Neutrophil (primary cell): ENCODE measurements at regions not wholly inside any gene's neighbourhood (a gene's known extent, or its start where the extent isn't known, plus 50 kb on each side); places are given as distances from the start of the nearest gene placed in this dataset.
A peak's percentile ranks its signal among the peaks of the same experiment; 100 is the strongest.

Source experiments
- H3K27ac ChIP-seq: fragments of 200-600 bp; sonication (generic); 2 replicates; pipeline ENCODE4 v1.5.1; 2016; ENCODE audit warnings: mild to moderate bottlenecking, moderate library complexity
- H3K27me3 ChIP-seq: fragments of 200-600 bp; sonication (generic); 2 replicates; pipeline ENCODE4 v1.6.0; 2016; ENCODE audit warnings: mild to moderate bottlenecking
- H3K36me3 ChIP-seq: fragments of 200-600 bp; sonication (generic); 2 replicates; pipeline ENCODE4 v1.5.1; 2017
- H3K4me1 ChIP-seq, 2 experiments: fragments of 200-600 bp in 1 of 2; sonication (generic) in 1 of 2; 1 replicate in 1 of 2; 2 replicates in 1 of 2; pipeline versions ENCODE4 v1.5.1 to v1.6.1; 2013 to 2016; ENCODE audit warnings: low read depth in 1 of 2, low read length in 1 of 2, mild to moderate bottlenecking in 1 of 2, moderate library complexity in 1 of 2; ENCODE audit not compliant: control insufficient read depth in 1 of 2, insufficient read depth in 1 of 2
- H3K4me3 ChIP-seq, 2 experiments: fragments of 200-600 bp in 1 of 2; sonication (generic) in 1 of 2; 1 replicate in 1 of 2; 2 replicates in 1 of 2; pipeline ENCODE4 v1.5.1; 2013 to 2016; ENCODE audit warnings: low read depth in 1 of 2, low read length in 1 of 2, mild to moderate bottlenecking in 1 of 2, moderate library complexity in 1 of 2
- H3K9me3 ChIP-seq: fragments of 200-600 bp; sonication (generic); 2 replicates; pipeline ENCODE4 v1.5.1; 2016
- CTCF ChIP-seq: fragments of 200-600 bp; sonication (generic); IDR thresholded peaks from 2 replicates; pipeline ENCODE4 v1.5.1; 2016; ENCODE audit warnings: antibody characterized with exemption

GRCh38 chr11:15627560-15627959 lies 512.8 kb downstream of the INSC start:
- H3K4me3 ChIP-seq = no peak overlapping the region
- H3K36me3 ChIP-seq = no peaks in the 10 kb centered on the region
- no peak for TF ChIP-seq CTCF
- H3K4me1 ChIP-seq = peaks cover 73 to 79% of the 10 kb centered on the region in 2 experiments
- peaks cover 10% of the 10 kb centered on the region for H3K27me3 ChIP-seq
- no peaks in the 10 kb centered on the region for H3K9me3 ChIP-seq
- no peak overlapping the region for H3K27ac ChIP-seq

GRCh38 chr11:15629690-15630321 lies 515.1 kb downstream of the INSC start:
- Histone ChIP-seq H3K27ac (peak overlapping the region; percentile 70), H3K4me3 (no peak overlapping the region), H3K36me3 (no peaks in the 10 kb centered on the region), H3K27me3 (no peaks in the 10 kb centered on the region), H3K4me1 (peaks cover 53 to 57% of the 10 kb centered on the region in 2 experiments), H3K9me3 (no peaks in the 10 kb centered on the region)
- TF ChIP-seq CTCF = peak; percentile 47

- Histone ChIP-seq H3K4me3 (no peak overlapping the region), H3K27me3 (no peaks in the 10 kb centered on the region), H3K27ac (no peak overlapping the region), H3K9me3 (no peaks in the 10 kb centered on the region), H3K36me3 (no peaks in the 10 kb centered on the region), H3K4me1 (peaks cover 50 to 52% of the 10 kb centered on the region in 2 experiments)
- no peak for TF ChIP-seq CTCF
These were observed 516.2 kb downstream of the INSC start for GRCh38 chr11:15630896-15631295.

- H3K36me3 ChIP-seq = no peaks in the 10 kb centered on the region
- peaks cover 37 to 45% of the 10 kb centered on the region in 2 experiments for H3K4me1 ChIP-seq
- peak overlapping the region; percentile 89 for H3K27ac ChIP-seq
- TF ChIP-seq CTCF = no peak
- no peaks in the 10 kb centered on the region for H3K9me3 ChIP-seq
- no peaks in the 10 kb centered on the region for H3K27me3 ChIP-seq
- no peak overlapping the region for H3K4me3 ChIP-seq
These were observed 520.8 kb downstream of the INSC start for GRCh38 chr11:15635521-15635920.

GRCh38 chr11:15636521-15637089 lies 521.9 kb downstream of the INSC start:
- TF ChIP-seq CTCF = no peak
- no peaks in the 10 kb centered on the region for H3K36me3 ChIP-seq
- H3K9me3 ChIP-seq = no peaks in the 10 kb centered on the region
- H3K4me3 ChIP-seq = no peak overlapping the region
- peak overlapping the region; percentile 89 for H3K27ac ChIP-seq
- peaks cover 40 to 50% of the 10 kb centered on the region in 2 experiments for H3K4me1 ChIP-seq
- H3K27me3 ChIP-seq = no peaks in the 10 kb centered on the region
